GM23338 (cell line): ENCODE measurements at regions not wholly inside any gene's neighbourhood (a gene's known extent, or its start where the extent isn't known, plus 50 kb on each side); places are given as distances from the start of the nearest gene placed in this dataset.

Experiments
- CREB1 ChIP-seq: fragments of 250-450 bp; sonication (Bioruptor Pico); IDR thresholded peaks from 2 replicates; pipeline ENCODE4 v1.5.0; 2020; ENCODE audit warnings: low read depth, mild to moderate bottlenecking, moderate library complexity
- CTCF ChIP-seq, 2 experiments: fragments of 200-600 bp in 1 of 2; sonication (generic) in 1 of 2; conservative IDR thresholded peaks; 2 replicates each; pipeline versions ENCODE4 v1.5.1 to v1.6.1; 2016 to 2017; ENCODE audit warnings: antibody characterized with exemption in 2 of 2, low read depth in 2 of 2, mild to moderate bottlenecking in 2 of 2, moderate library complexity in 1 of 2
- EZH2 ChIP-seq: fragments of 200-600 bp; sonication (generic); IDR thresholded peaks from one replicate; pipeline ENCODE4 v1.8.0; 2017; ENCODE audit warnings: antibody characterized with exemption, mild to moderate bottlenecking, low read depth; ENCODE audit not compliant: unreplicated experiment
- EZH2phosphoT487 ChIP-seq: fragments of 200-600 bp; sonication (generic); IDR thresholded peaks from one replicate; pipeline ENCODE4 v1.8.1; 2018; ENCODE audit warnings: antibody characterized with exemption; ENCODE audit not compliant: unreplicated experiment
- JUNB ChIP-seq: IDR thresholded peaks from one replicate; pipeline ENCODE4 v1.6.1; 2016; ENCODE audit warnings: antibody characterized with exemption; ENCODE audit not compliant: unreplicated experiment
- POLR2AphosphoS5 ChIP-seq: IDR thresholded peaks from 2 replicates; pipeline ENCODE4 v1.6.1; 2016; ENCODE audit warnings: antibody characterized with exemption, low read depth
- REST ChIP-seq: IDR thresholded peaks from one replicate; pipeline ENCODE4 v1.6.1; 2018; ENCODE audit warnings: antibody characterized with exemption; ENCODE audit not compliant: unreplicated experiment
- ZNF114 ChIP-seq: fragments of 250-450 bp; sonication (Bioruptor Pico); IDR thresholded peaks from 2 replicates; pipeline ENCODE4 v1.5.0; 2020; ENCODE audit warnings: mild to moderate bottlenecking, moderate library complexity

GRCh38 chr10:33042565-33042964, 84.5 kb upstream of the ITGB1 start:
- TF ChIP-seq CTCF (conservative IDR thresholded peaks at IDR 0.05; ENCODE audit: low read depth in 2 of 2) (no peak), POLR2AphosphoS5 (no peak), REST (no peak), EZH2 (no peak), JUNB (no peak), CREB1 (CRISPR knock-in tag) (no peak), EZH2phosphoT487 (no peak), ZNF114 (CRISPR knock-in tag) (no peak)
